ENCODE measurements at regions not wholly inside any gene's neighbourhood (a gene's known extent, or its start where the extent isn't known, plus 50 kb on each side); places are given as distances from the start of the nearest gene placed in this dataset.
"Not testable (repeated sequence)": the region's sequence is repeated elsewhere in the genome, so short reads cannot be mapped to it uniquely, and the experiment has no call there.

GRCh38 chr2:8348911-8349310, 332.9 kb upstream of the ID2 start:
- H3K9ac ChIP-seq (ENCODE audit: low read length); H3K9me3 ChIP-seq (ENCODE audit: low read length); H2AFZ ChIP-seq (ENCODE audit: low read length); H3K4me1 ChIP-seq (ENCODE audit: low read length); H3K4me3 ChIP-seq (ENCODE audit: low read length); H3K9me2 ChIP-seq (replicated peaks; ENCODE audit: insufficient read depth, low read length); H3K36me3 ChIP-seq (ENCODE audit: insufficient read depth, low read length); H3K4me2 ChIP-seq (ENCODE audit: low read depth, low read length, poor library complexity, severe bottlenecking); DNase-seq; H3K27me3 ChIP-seq (ENCODE audit: low read length); H3K79me2 ChIP-seq (ENCODE audit: low read length); H3K27ac ChIP-seq (ENCODE audit: low read length); H4K20me1 ChIP-seq (ENCODE audit: insufficient read depth, low read depth, low read length): not testable (repeated sequence)

DNA sequence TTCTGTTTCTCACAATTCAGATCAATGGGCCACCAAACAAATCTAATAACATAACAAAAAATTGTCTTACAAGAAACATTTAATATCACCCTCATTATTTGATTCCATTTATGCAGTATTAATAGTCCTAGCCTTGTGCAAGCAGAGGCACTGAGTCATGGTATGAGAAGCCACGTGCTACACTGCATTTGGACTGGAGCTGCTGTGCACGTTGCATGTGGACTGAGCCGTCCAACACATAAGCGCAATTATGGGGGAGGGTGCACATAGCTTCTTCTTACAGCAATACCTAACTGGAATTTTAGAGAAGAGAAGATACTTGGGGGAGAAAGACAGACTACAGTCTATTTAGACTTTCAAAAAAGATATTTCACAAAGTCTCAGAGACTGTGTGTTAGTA, 329.6 kb upstream of the ID2 start:
- no peaks in the 10 kb centered on the region for H3K27me3 ChIP-seq (ENCODE audit: low read length)
- H3K9ac ChIP-seq (ENCODE audit: low read length) = no peak overlapping the region
- no peaks in the 10 kb centered on the region for H4K20me1 ChIP-seq (ENCODE audit: insufficient read depth, low read depth, low read length)
- no peak for DNase-seq
- H2AFZ ChIP-seq (ENCODE audit: low read length) = no peak overlapping the region
- no peaks in the 10 kb centered on the region for H3K9me2 ChIP-seq (replicated peaks; ENCODE audit: insufficient read depth, low read length)
- H3K4me3 ChIP-seq (ENCODE audit: low read length) = no peak overlapping the region
- H3K27ac ChIP-seq (ENCODE audit: low read length) = no peak overlapping the region
- no peak overlapping the region for H3K4me2 ChIP-seq (ENCODE audit: low read depth, low read length, poor library complexity, severe bottlenecking)
- H3K79me2 ChIP-seq (ENCODE audit: low read length) = no peaks in the 10 kb centered on the region
- no peaks in the 10 kb centered on the region for H3K36me3 ChIP-seq (ENCODE audit: insufficient read depth, low read length)
- no peaks in the 10 kb centered on the region for H3K9me3 ChIP-seq (ENCODE audit: low read length)
- no peaks in the 10 kb centered on the region for H3K4me1 ChIP-seq (ENCODE audit: low read length)

DNA sequence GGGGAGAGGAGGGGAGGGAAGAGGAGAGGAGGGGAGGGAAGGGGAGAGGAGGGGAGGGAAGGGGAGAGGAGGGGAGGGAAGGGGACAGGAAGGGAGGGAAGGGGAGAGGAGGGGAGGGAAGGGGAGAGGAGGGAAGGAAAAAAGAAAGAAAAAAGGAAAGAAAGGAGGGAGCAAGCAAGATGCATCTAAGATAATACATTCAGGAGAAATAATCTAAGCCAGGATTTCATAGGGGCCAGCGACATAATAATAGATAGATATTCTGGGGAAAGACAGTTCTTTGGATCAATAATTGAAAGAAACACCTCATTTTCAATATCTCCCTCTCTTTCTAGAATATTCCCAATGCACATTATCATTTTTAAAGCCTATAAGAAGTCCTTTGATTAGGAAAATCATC, 328.9 kb upstream of the ID2 start:
- no peaks in the 10 kb centered on the region for H4K20me1 ChIP-seq (ENCODE audit: insufficient read depth, low read depth, low read length)
- H3K27me3 ChIP-seq (ENCODE audit: low read length) = no peaks in the 10 kb centered on the region
- no peak for DNase-seq
- H3K36me3 ChIP-seq (ENCODE audit: insufficient read depth, low read length) = no peaks in the 10 kb centered on the region
- H2AFZ ChIP-seq (ENCODE audit: low read length) = no peak overlapping the region
- H3K4me3 ChIP-seq (ENCODE audit: low read length) = no peak overlapping the region
- H3K9me3 ChIP-seq (ENCODE audit: low read length) = no peaks in the 10 kb centered on the region
- no peak overlapping the region for H3K27ac ChIP-seq (ENCODE audit: low read length)
- no peaks in the 10 kb centered on the region for H3K9me2 ChIP-seq (replicated peaks; ENCODE audit: insufficient read depth, low read length)
- H3K9ac ChIP-seq (ENCODE audit: low read length) = no peak overlapping the region
- no peak overlapping the region for H3K4me2 ChIP-seq (ENCODE audit: low read depth, low read length, poor library complexity, severe bottlenecking)
- H3K4me1 ChIP-seq (ENCODE audit: low read length) = no peaks in the 10 kb centered on the region
- H3K79me2 ChIP-seq (ENCODE audit: low read length) = no peaks in the 10 kb centered on the region

- no peaks in the 10 kb centered on the region for H3K36me3 ChIP-seq (ENCODE audit: insufficient read depth, low read length)
- no peaks in the 10 kb centered on the region for H3K79me2 ChIP-seq (ENCODE audit: low read length)
- DNase-seq = no peak
- H3K9ac ChIP-seq (ENCODE audit: low read length) = no peak overlapping the region
- no peaks in the 10 kb centered on the region for H3K27me3 ChIP-seq (ENCODE audit: low read length)
- no peaks in the 10 kb centered on the region for H3K9me3 ChIP-seq (ENCODE audit: low read length)
- no peaks in the 10 kb centered on the region for H4K20me1 ChIP-seq (ENCODE audit: insufficient read depth, low read depth, low read length)
- no peaks in the 10 kb centered on the region for H3K4me1 ChIP-seq (ENCODE audit: low read length)
- no peaks in the 10 kb centered on the region for H3K9me2 ChIP-seq (replicated peaks; ENCODE audit: insufficient read depth, low read length)
- no peak overlapping the region for H3K4me2 ChIP-seq (ENCODE audit: low read depth, low read length, poor library complexity, severe bottlenecking)
- H3K27ac ChIP-seq (ENCODE audit: low read length) = no peak overlapping the region
- H2AFZ ChIP-seq (ENCODE audit: low read length) = no peak overlapping the region
- no peak overlapping the region for H3K4me3 ChIP-seq (ENCODE audit: low read length)
Measured at GRCh38 chr2:8355102-8355859, 326.6 kb upstream of the ID2 start.

GRCh38 chr2:8357738-8358518, 323.9 kb upstream of the ID2 start:
- no peak overlapping the region for H3K4me2 ChIP-seq (ENCODE audit: low read depth, low read length, poor library complexity, severe bottlenecking)
- no peak for DNase-seq
- no peaks in the 10 kb centered on the region for H3K4me1 ChIP-seq (ENCODE audit: low read length)
- H3K27me3 ChIP-seq (ENCODE audit: low read length) = no peaks in the 10 kb centered on the region
- H3K36me3 ChIP-seq (ENCODE audit: insufficient read depth, low read length) = no peaks in the 10 kb centered on the region
- no peaks in the 10 kb centered on the region for H3K9me3 ChIP-seq (ENCODE audit: low read length)
- H4K20me1 ChIP-seq (ENCODE audit: insufficient read depth, low read depth, low read length) = no peaks in the 10 kb centered on the region
- H3K4me3 ChIP-seq (ENCODE audit: low read length) = no peak overlapping the region
- no peak overlapping the region for H3K27ac ChIP-seq (ENCODE audit: low read length)
- H3K79me2 ChIP-seq (ENCODE audit: low read length) = no peaks in the 10 kb centered on the region
- no peak overlapping the region for H2AFZ ChIP-seq (ENCODE audit: low read length)
- no peak overlapping the region for H3K9ac ChIP-seq (ENCODE audit: low read length)
- H3K9me2 ChIP-seq (replicated peaks; ENCODE audit: insufficient read depth, low read length) = no peaks in the 10 kb centered on the region

DNA sequence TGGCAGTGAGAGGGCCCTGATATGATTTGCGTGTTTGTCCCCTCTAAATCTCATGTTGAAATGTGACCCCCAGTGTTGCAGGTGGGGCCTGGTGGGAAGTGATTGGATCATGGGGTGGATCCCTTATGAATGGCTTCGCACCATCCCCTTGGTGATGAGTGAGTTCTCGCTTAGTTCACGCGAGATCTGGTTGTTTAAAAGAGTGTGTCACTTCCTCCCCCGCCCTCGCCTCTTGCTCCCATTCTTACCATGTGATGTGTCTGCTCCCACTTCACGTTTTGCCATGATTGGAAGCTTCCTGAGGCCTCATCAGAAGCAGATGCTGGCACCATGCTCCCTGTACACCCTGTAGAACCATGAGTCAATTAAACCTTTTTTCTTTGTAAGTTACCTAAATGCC, 319.9 kb upstream of the ID2 start:
- Histone ChIP-seq H3K9ac (ENCODE audit: low read length) (no peak overlapping the region), H3K9me2 (replicated peaks; ENCODE audit: insufficient read depth, low read length) (no peaks in the 10 kb centered on the region), H3K4me2 (ENCODE audit: low read depth, low read length, poor library complexity, severe bottlenecking) (no peak overlapping the region), H3K4me3 (ENCODE audit: low read length) (no peak overlapping the region), H4K20me1 (ENCODE audit: insufficient read depth, low read depth, low read length) (no peaks in the 10 kb centered on the region), H3K36me3 (ENCODE audit: insufficient read depth, low read length) (no peaks in the 10 kb centered on the region), H3K27ac (ENCODE audit: low read length) (no peak overlapping the region), H3K9me3 (ENCODE audit: low read length) (no peaks in the 10 kb centered on the region), H2AFZ (ENCODE audit: low read length) (no peak overlapping the region), H3K27me3 (ENCODE audit: low read length) (no peaks in the 10 kb centered on the region), H3K79me2 (ENCODE audit: low read length) (no peaks in the 10 kb centered on the region), H3K4me1 (ENCODE audit: low read length) (no peaks in the 10 kb centered on the region)
- no peak for DNase-seq

GRCh38 chr2:8363161-8363560, 318.7 kb upstream of the ID2 start:
- H3K27ac ChIP-seq (ENCODE audit: low read length) = no peak overlapping the region
- no peak overlapping the region for H2AFZ ChIP-seq (ENCODE audit: low read length)
- H3K9me3 ChIP-seq (ENCODE audit: low read length) = no peaks in the 10 kb centered on the region
- no peaks in the 10 kb centered on the region for H3K4me1 ChIP-seq (ENCODE audit: low read length)
- H3K36me3 ChIP-seq (ENCODE audit: insufficient read depth, low read length) = no peaks in the 10 kb centered on the region
- H3K4me3 ChIP-seq (ENCODE audit: low read length) = no peak overlapping the region
- no peak overlapping the region for H3K4me2 ChIP-seq (ENCODE audit: low read depth, low read length, poor library complexity, severe bottlenecking)
- no peaks in the 10 kb centered on the region for H3K9me2 ChIP-seq (replicated peaks; ENCODE audit: insufficient read depth, low read length)
- H3K27me3 ChIP-seq (ENCODE audit: low read length) = no peaks in the 10 kb centered on the region
- no peaks in the 10 kb centered on the region for H4K20me1 ChIP-seq (ENCODE audit: insufficient read depth, low read depth, low read length)
- H3K9ac ChIP-seq (ENCODE audit: low read length) = no peak overlapping the region
- no peak for DNase-seq
- H3K79me2 ChIP-seq (ENCODE audit: low read length) = no peaks in the 10 kb centered on the region

DNA sequence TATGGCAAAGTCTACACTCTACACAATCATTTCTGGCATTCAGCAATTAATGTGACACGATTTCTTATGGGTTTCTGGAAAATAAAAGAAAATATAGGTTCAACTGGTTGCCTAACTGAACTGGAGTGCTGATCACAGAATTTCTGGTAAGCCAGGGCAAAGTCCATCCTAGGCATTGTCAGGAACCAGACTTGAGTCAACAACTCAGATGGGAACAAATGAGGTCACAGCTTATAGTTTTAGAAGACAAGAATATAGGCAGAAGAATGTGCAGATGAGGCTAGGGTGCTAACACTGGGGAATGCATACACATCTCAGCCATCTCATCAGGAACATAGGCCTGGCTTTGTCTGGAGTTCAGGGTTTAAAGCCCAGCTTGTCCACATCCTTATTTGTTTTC, 317.2 kb upstream of the ID2 start:
- H3K4me3 ChIP-seq (ENCODE audit: low read length) = no peak overlapping the region
- no peaks in the 10 kb centered on the region for H4K20me1 ChIP-seq (ENCODE audit: insufficient read depth, low read depth, low read length)
- H3K36me3 ChIP-seq (ENCODE audit: insufficient read depth, low read length) = no peaks in the 10 kb centered on the region
- H3K27me3 ChIP-seq (ENCODE audit: low read length) = no peaks in the 10 kb centered on the region
- no peaks in the 10 kb centered on the region for H3K9me3 ChIP-seq (ENCODE audit: low read length)
- no peaks in the 10 kb centered on the region for H3K4me1 ChIP-seq (ENCODE audit: low read length)
- H2AFZ ChIP-seq (ENCODE audit: low read length) = no peak overlapping the region
- no peaks in the 10 kb centered on the region for H3K9me2 ChIP-seq (replicated peaks; ENCODE audit: insufficient read depth, low read length)
- no peak overlapping the region for H3K4me2 ChIP-seq (ENCODE audit: low read depth, low read length, poor library complexity, severe bottlenecking)
- H3K79me2 ChIP-seq (ENCODE audit: low read length) = no peaks in the 10 kb centered on the region
- DNase-seq = no peak
- no peak overlapping the region for H3K9ac ChIP-seq (ENCODE audit: low read length)
- no peak overlapping the region for H3K27ac ChIP-seq (ENCODE audit: low read length)

Data from Karpas-422 (cell line).